Lung (tissue), 11 donors: ENCODE measurements at regions not wholly inside any gene's neighbourhood (a gene's known extent, or its start where the extent isn't known, plus 50 kb on each side); places are given as distances from the start of the nearest gene placed in this dataset.

Experiments used
- ATAC-seq: fragments of 200-7000 bp; cut with Tn5 transposase; one replicate; pipeline ENCODE4 v1.9.1; 2020; ENCODE audit warnings: moderate number of reproducible peaks; ENCODE audit not compliant: insufficient read depth, low FRiP score
- DNase-seq, 3 donors: peaks; one replicate each; pipeline ENCODE4 v3.0.0-alpha.2; 2013 to 2017
- H3K27ac ChIP-seq, 2 donors: one replicate each; pipeline ENCODE4 v1.5.1; 2013; ENCODE audit warnings: mild to moderate bottlenecking in 2 of 2, moderate library complexity in 2 of 2, control low read depth in 1 of 2, inconsistent platforms in 1 of 2, low read depth in 1 of 2, low read length in 1 of 2
- H3K27me3 ChIP-seq, 3 donors: one replicate each; pipeline ENCODE4 v1.5.1; 2013; ENCODE audit warnings: low read length in 2 of 3; ENCODE audit not compliant: control insufficient read depth in 3 of 3, insufficient read depth in 3 of 3
- H3K36me3 ChIP-seq, 4 donors: one replicate each; pipeline ENCODE4 v1.5.1; 2013; ENCODE audit warnings: low read length in 4 of 4, mild to moderate bottlenecking in 1 of 4, moderate library complexity in 1 of 4; ENCODE audit not compliant: control insufficient read depth in 4 of 4, insufficient read depth in 4 of 4
- H3K4me1 ChIP-seq, 5 donors: one replicate each; pipeline ENCODE4 v1.5.1; 2013; ENCODE audit warnings: low read length in 5 of 5, mild to moderate bottlenecking in 2 of 5, moderate library complexity in 1 of 5; ENCODE audit not compliant: control insufficient read depth in 5 of 5, insufficient read depth in 5 of 5
- H3K4me3 ChIP-seq: one replicate; pipeline ENCODE4 v1.5.1; 2013; ENCODE audit warnings: mild to moderate bottlenecking, control low read depth, moderate library complexity
- H3K9ac ChIP-seq, 2 donors: one replicate each; pipeline ENCODE4 v1.5.1; 2013; ENCODE audit warnings: low read length in 2 of 2, control low read depth in 1 of 2; ENCODE audit not compliant: insufficient read depth in 1 of 2
- H3K9me3 ChIP-seq, 4 donors: one replicate each; pipeline ENCODE4 v1.5.1; 2013; ENCODE audit warnings: low read length in 3 of 4, mild to moderate bottlenecking in 1 of 4, moderate library complexity in 1 of 4; ENCODE audit not compliant: control insufficient read depth in 4 of 4, insufficient read depth in 3 of 4
- CTCF ChIP-seq: IDR thresholded peaks from 2 replicates; pipeline ENCODE4 v1.5.1; 2012; ENCODE audit warnings: mild to moderate bottlenecking; ENCODE audit errors: control extremely low read depth, extremely low read depth
- WGBS, 2 donors: extraction: QIAGEN DNeasy Blood & Tissue Kit; methylation state at CpG; one replicate each; pipeline ENCODE4 v1.1.7; 2013; 5-methylcytosine and 5-hydroxymethylcytosine counted together
- donor health status: control.
- donor health status: control.
- donor health status: Bipolar disorder and iron deficiency.
- donor health status: healthy.
- donor health status: DM: yes; HTN: yes; CAD: no.

- H3K9me3 ChIP-seq, result no peaks in the 10 kb centered on the region
- no peak for TF ChIP-seq CTCF
- H3K4me1 ChIP-seq, result peaks cover 0 to 2% (median 0%) of the 10 kb centered on the region in 5 donors
- H3K27ac ChIP-seq, result no peak overlapping the region
- ATAC-seq (no peak), DNase-seq (no peak)
- H3K9ac ChIP-seq, result no peak overlapping the region
- H3K36me3 ChIP-seq, result no peaks in the 10 kb centered on the region
- no peak overlapping the region for H3K4me3 ChIP-seq
- H3K27me3 ChIP-seq, result no peaks in the 10 kb centered on the region
- 53 to 69% methylated on average over 4 of the region's 4 CpGs for WGBS, 2 donors
These were observed 190.7 kb upstream of the ESRRG start for GRCh38 chr1:216913976-216914375.

GRCh38 chr1:216910081-216910840 lies 187.0 kb upstream of the ESRRG start:
- no peaks in the 10 kb centered on the region for H3K9me3 ChIP-seq
- WGBS, 2 donors, result 75 to 81% methylated on average over 5 of the region's 5 CpGs
- H3K4me1 ChIP-seq, result peaks cover 0 to 4% (median 0%) of the 10 kb centered on the region in 5 donors
- no peak overlapping the region for H3K27ac ChIP-seq
- no peak for TF ChIP-seq CTCF
- H3K36me3 ChIP-seq, result no peaks in the 10 kb centered on the region
- H3K27me3 ChIP-seq, result no peaks in the 10 kb centered on the region
- DNase-seq, result peak in 1 of 3 donors; percentile 50
- no peak for ATAC-seq
- no peak overlapping the region for H3K4me3 ChIP-seq
- no peak overlapping the region for H3K9ac ChIP-seq

- Histone ChIP-seq H3K36me3 (no peaks in the 10 kb centered on the region), H3K4me3 (no peak overlapping the region), H3K9me3 (no peaks in the 10 kb centered on the region), H3K4me1 (peaks cover 0 to 16% (median 9%) of the 10 kb centered on the region in 5 donors), H3K9ac (no peak overlapping the region), H3K27ac (no peak overlapping the region), H3K27me3 (no peaks in the 10 kb centered on the region)
- no peak for TF ChIP-seq CTCF
- WGBS, 2 donors, result 93 to 99% methylated on average over 3 of the region's 3 CpGs
- DNase-seq, result no peak
- no peak for ATAC-seq
These were observed 184.9 kb upstream of the ESRRG start for GRCh38 chr1:216908126-216908525.
